ENCODE measurements at regions not wholly inside any gene's neighbourhood (a gene's known extent, or its start where the extent isn't known, plus 50 kb on each side); places are given as distances from the start of the nearest gene placed in this dataset.
A peak's percentile ranks its signal among the peaks of the same experiment; 100 is the strongest.

GRCh38 chr22:49587987-49588386 lies 239.7 kb downstream of the BRD1 start:
- H3K9me3 Mint-ChIP-seq = no peaks in the 10 kb centered on the region
- DNase-seq = peak; percentile 11
- H3K4me3 Mint-ChIP-seq = no peak overlapping the region
- H3K27ac Mint-ChIP-seq = no peak overlapping the region
- peaks cover 4% of the 10 kb centered on the region for H3K4me1 Mint-ChIP-seq (ENCODE audit: low read depth)
- peaks cover 53% of the 10 kb centered on the region for H3K36me3 Mint-ChIP-seq (ENCODE audit: low read depth)
- no peaks in the 10 kb centered on the region for H3K27me3 Mint-ChIP-seq

GRCh38 chr22:49587421-49587820 lies 240.3 kb downstream of the BRD1 start:
- Mint-ChIP-seq H3K36me3 (ENCODE audit: low read depth) (peaks cover 48% of the 10 kb centered on the region), H3K27ac (no peak overlapping the region), H3K27me3 (no peaks in the 10 kb centered on the region), H3K4me3 (no peak overlapping the region), H3K4me1 (ENCODE audit: low read depth) (peaks cover 4% of the 10 kb centered on the region), H3K9me3 (no peaks in the 10 kb centered on the region)
- peak; percentile 19 for DNase-seq

- H3K36me3 Mint-ChIP-seq (ENCODE audit: low read depth) = peaks cover 45% of the 10 kb centered on the region
- H3K4me3 Mint-ChIP-seq = no peak overlapping the region
- H3K4me1 Mint-ChIP-seq (ENCODE audit: low read depth) = peaks cover 4% of the 10 kb centered on the region
- no peaks in the 10 kb centered on the region for H3K9me3 Mint-ChIP-seq
- H3K27me3 Mint-ChIP-seq = no peaks in the 10 kb centered on the region
- DNase-seq = peak; percentile 26
- peak overlapping the region; percentile 44 for H3K27ac Mint-ChIP-seq
These were observed 240.8 kb downstream of the BRD1 start for GRCh38 chr22:49586873-49587272.

GRCh38 chr22:49586244-49586748 lies 241.4 kb downstream of the BRD1 start:
- Mint-ChIP-seq H3K9me3 (no peaks in the 10 kb centered on the region), H3K4me3 (no peak overlapping the region), H3K27me3 (no peaks in the 10 kb centered on the region), H3K27ac (peak overlapping the region; percentile 44), H3K36me3 (ENCODE audit: low read depth) (peaks cover 45% of the 10 kb centered on the region), H3K4me1 (ENCODE audit: low read depth) (peaks cover 4% of the 10 kb centered on the region)
- peak; percentile 29 for DNase-seq

GRCh38 chr22:49585461-49586243 lies 242.0 kb downstream of the BRD1 start:
- peaks cover 45% of the 10 kb centered on the region for H3K36me3 Mint-ChIP-seq (ENCODE audit: low read depth)
- no peak overlapping the region for H3K27ac Mint-ChIP-seq
- no peak overlapping the region for H3K4me3 Mint-ChIP-seq
- H3K4me1 Mint-ChIP-seq (ENCODE audit: low read depth) = peaks cover 4% of the 10 kb centered on the region
- H3K27me3 Mint-ChIP-seq = no peaks in the 10 kb centered on the region
- DNase-seq = peak; percentile 19
- H3K9me3 Mint-ChIP-seq = no peaks in the 10 kb centered on the region

- Mint-ChIP-seq H3K4me3 (no peak overlapping the region), H3K27me3 (no peaks in the 10 kb centered on the region), H3K4me1 (ENCODE audit: low read depth) (peaks cover 4% of the 10 kb centered on the region), H3K27ac (no peak overlapping the region), H3K9me3 (no peaks in the 10 kb centered on the region), H3K36me3 (ENCODE audit: low read depth) (peaks cover 42% of the 10 kb centered on the region)
- DNase-seq = peak; percentile 14
These were observed 243.7 kb downstream of the BRD1 start for GRCh38 chr22:49583886-49584505.

GRCh38 chr22:49583341-49583740 lies 244.3 kb downstream of the BRD1 start:
- Mint-ChIP-seq H3K9me3 (no peaks in the 10 kb centered on the region), H3K36me3 (ENCODE audit: low read depth) (peaks cover 45% of the 10 kb centered on the region), H3K27ac (no peak overlapping the region), H3K27me3 (no peaks in the 10 kb centered on the region), H3K4me3 (no peak overlapping the region), H3K4me1 (ENCODE audit: low read depth) (peaks cover 2% of the 10 kb centered on the region)
- peak; percentile 13 for DNase-seq

- peaks cover 2% of the 10 kb centered on the region for H3K4me1 Mint-ChIP-seq (ENCODE audit: low read depth)
- H3K9me3 Mint-ChIP-seq = no peaks in the 10 kb centered on the region
- peaks cover 48% of the 10 kb centered on the region for H3K36me3 Mint-ChIP-seq (ENCODE audit: low read depth)
- H3K4me3 Mint-ChIP-seq = no peak overlapping the region
- no peaks in the 10 kb centered on the region for H3K27me3 Mint-ChIP-seq
- DNase-seq = peak; percentile 12
- H3K27ac Mint-ChIP-seq = no peak overlapping the region
These were observed 245.0 kb downstream of the BRD1 start for GRCh38 chr22:49582678-49583077.

GRCh38 chr22:49582181-49582580 lies 245.5 kb downstream of the BRD1 start:
- Mint-ChIP-seq H3K36me3 (ENCODE audit: low read depth) (peaks cover 46% of the 10 kb centered on the region), H3K9me3 (no peaks in the 10 kb centered on the region), H3K4me1 (ENCODE audit: low read depth) (peaks cover 2% of the 10 kb centered on the region), H3K27ac (no peak overlapping the region), H3K27me3 (no peaks in the 10 kb centered on the region), H3K4me3 (no peak overlapping the region)
- peak; percentile 15 for DNase-seq

GRCh38 chr22:49580024-49580423 lies 247.6 kb downstream of the BRD1 start:
- Mint-ChIP-seq H3K9me3 (no peaks in the 10 kb centered on the region), H3K27ac (no peak overlapping the region), H3K4me1 (ENCODE audit: low read depth) (no peaks in the 10 kb centered on the region), H3K4me3 (no peak overlapping the region), H3K36me3 (ENCODE audit: low read depth) (peaks cover 46% of the 10 kb centered on the region), H3K27me3 (no peaks in the 10 kb centered on the region)
- no peak for DNase-seq

GRCh38 chr22:49577168-49578060 lies 250.3 kb downstream of the BRD1 start:
- DNase-seq = peak; percentile 16
- peaks cover 51% of the 10 kb centered on the region for H3K36me3 Mint-ChIP-seq (ENCODE audit: low read depth)
- H3K4me3 Mint-ChIP-seq = no peak overlapping the region
- H3K27me3 Mint-ChIP-seq = no peaks in the 10 kb centered on the region
- H3K4me1 Mint-ChIP-seq (ENCODE audit: low read depth) = peaks cover 1% of the 10 kb centered on the region
- H3K9me3 Mint-ChIP-seq = no peaks in the 10 kb centered on the region
- no peak overlapping the region for H3K27ac Mint-ChIP-seq

GRCh38 chr22:49576241-49577141 lies 251.2 kb downstream of the BRD1 start:
- no peaks in the 10 kb centered on the region for H3K9me3 Mint-ChIP-seq
- H3K27ac Mint-ChIP-seq = no peak overlapping the region
- H3K4me1 Mint-ChIP-seq (ENCODE audit: low read depth) = peaks cover 1% of the 10 kb centered on the region
- H3K27me3 Mint-ChIP-seq = no peaks in the 10 kb centered on the region
- H3K4me3 Mint-ChIP-seq = no peak overlapping the region
- H3K36me3 Mint-ChIP-seq (ENCODE audit: low read depth) = peaks cover 54% of the 10 kb centered on the region
- peak; percentile 22 for DNase-seq

- Mint-ChIP-seq H3K36me3 (ENCODE audit: low read depth) (peaks cover 54% of the 10 kb centered on the region), H3K9me3 (no peaks in the 10 kb centered on the region), H3K27ac (no peak overlapping the region), H3K27me3 (no peaks in the 10 kb centered on the region), H3K4me1 (ENCODE audit: low read depth) (peaks cover 1% of the 10 kb centered on the region), H3K4me3 (no peak overlapping the region)
- peak; percentile 21 for DNase-seq
These were observed 252.0 kb downstream of the BRD1 start for GRCh38 chr22:49575703-49576081.

All from activated T-cell treated with anti-CD3 and anti-CD28 coated beads, Interleukin-2, amount 50 U/mL, for 24 hours (primary cell).